Peyer's patch (tissue), 4 donors: ENCODE measurements at regions not wholly inside any gene's neighbourhood (a gene's known extent, or its start where the extent isn't known, plus 50 kb on each side); places are given as distances from the start of the nearest gene placed in this dataset.

Source experiments
- POLR2A ChIP-seq, 2 donors: fragments of 450-650 bp; IDR thresholded peaks; one replicate each; pipeline ENCODE4 v1.5.1; 2017; ENCODE audit warnings: antibody characterized with exemption in 2 of 2, mild to moderate bottlenecking in 2 of 2, moderate library complexity in 2 of 2
- TF ChIP-seq, protein P1 (sequence below), 6 experiments: fragments of 450-650 bp in 4 of 6; fragments of 200-600 bp in 2 of 6; sonication (generic) in 1 of 6; IDR thresholded peaks; one replicate each; pipeline ENCODE4 v1.5.1; 2017 to 2019; ENCODE audit warnings: antibody characterized with exemption in 6 of 6, mild to moderate bottlenecking in 3 of 6, moderate library complexity in 1 of 6

DNA sequence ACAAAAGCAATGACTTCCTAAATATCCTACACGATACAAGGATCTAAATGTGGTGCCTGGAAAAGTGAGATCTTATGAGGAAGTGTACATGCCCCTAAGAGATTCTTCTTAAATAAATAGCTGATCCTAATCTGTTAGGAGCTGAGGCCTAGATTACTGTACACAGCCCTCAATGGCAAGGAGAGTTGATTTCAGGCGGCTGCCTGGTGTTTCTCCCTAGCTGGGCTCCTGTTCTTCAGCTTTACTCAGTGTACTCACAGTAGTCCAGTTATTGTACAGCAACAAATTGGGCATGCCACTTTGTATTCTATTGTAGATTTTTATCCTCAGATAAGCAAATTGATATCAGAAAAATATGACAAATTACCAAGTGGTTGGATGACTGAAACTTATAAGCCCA, 358.2 kb upstream of the PDGFD start:
- TF ChIP-seq, protein P1, sequence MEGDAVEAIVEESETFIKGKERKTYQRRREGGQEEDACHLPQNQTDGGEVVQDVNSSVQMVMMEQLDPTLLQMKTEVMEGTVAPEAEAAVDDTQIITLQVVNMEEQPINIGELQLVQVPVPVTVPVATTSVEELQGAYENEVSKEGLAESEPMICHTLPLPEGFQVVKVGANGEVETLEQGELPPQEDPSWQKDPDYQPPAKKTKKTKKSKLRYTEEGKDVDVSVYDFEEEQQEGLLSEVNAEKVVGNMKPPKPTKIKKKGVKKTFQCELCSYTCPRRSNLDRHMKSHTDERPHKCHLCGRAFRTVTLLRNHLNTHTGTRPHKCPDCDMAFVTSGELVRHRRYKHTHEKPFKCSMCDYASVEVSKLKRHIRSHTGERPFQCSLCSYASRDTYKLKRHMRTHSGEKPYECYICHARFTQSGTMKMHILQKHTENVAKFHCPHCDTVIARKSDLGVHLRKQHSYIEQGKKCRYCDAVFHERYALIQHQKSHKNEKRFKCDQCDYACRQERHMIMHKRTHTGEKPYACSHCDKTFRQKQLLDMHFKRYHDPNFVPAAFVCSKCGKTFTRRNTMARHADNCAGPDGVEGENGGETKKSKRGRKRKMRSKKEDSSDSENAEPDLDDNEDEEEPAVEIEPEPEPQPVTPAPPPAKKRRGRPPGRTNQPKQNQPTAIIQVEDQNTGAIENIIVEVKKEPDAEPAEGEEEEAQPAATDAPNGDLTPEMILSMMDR (IDR thresholded peaks at IDR 0.05): no peak
- no peak for TF ChIP-seq POLR2A (IDR thresholded peaks at IDR 0.05)
